Skin epidermis (tissue), 12 donors: ENCODE measurements at regions not wholly inside any gene's neighbourhood (a gene's known extent, or its start where the extent isn't known, plus 50 kb on each side); places are given as distances from the start of the nearest gene placed in this dataset.

Experiments
- H3K27ac ChIP-seq, 21 experiments: fragments of 200-600 bp; sonication (generic) in 11 of 21; one replicate each; pipeline ENCODE4 v1.5.0; 2020; ENCODE audit warnings: mild to moderate bottlenecking in 3 of 21, inconsistent platforms in 2 of 21, moderate library complexity in 2 of 21
- H3K4me3 ChIP-seq, 7 experiments: fragments of 200-600 bp; sonication (generic) in 2 of 7; one replicate each; pipeline ENCODE4 v1.5.0; 2020; ENCODE audit warnings: inconsistent platforms in 2 of 7, mild to moderate bottlenecking in 2 of 7, moderate library complexity in 1 of 7

GRCh38 chr5:4144411-4145007, 548.9 kb downstream of the IRX1 start:
- H3K27ac ChIP-seq, result no peak overlapping the region
- no peak overlapping the region for H3K4me3 ChIP-seq

GRCh38 chr5:4145511-4145910, 549.9 kb downstream of the IRX1 start:
- H3K4me3 ChIP-seq, result no peak overlapping the region
- H3K27ac ChIP-seq, result no peak overlapping the region

GRCh38 chr5:4148009-4148408, 552.4 kb downstream of the IRX1 start:
- Histone ChIP-seq H3K27ac (no peak overlapping the region), H3K4me3 (no peak overlapping the region)

- Histone ChIP-seq H3K4me3 (no peak overlapping the region), H3K27ac (no peak overlapping the region)
Measured at GRCh38 chr5:4150067-4150466, 554.4 kb downstream of the IRX1 start.

- Histone ChIP-seq H3K27ac (no peak overlapping the region), H3K4me3 (no peak overlapping the region)
Measured at GRCh38 chr5:4156153-4156552, 560.5 kb downstream of the IRX1 start.

- Histone ChIP-seq H3K4me3 (no peak overlapping the region), H3K27ac (no peak overlapping the region)
Measured at GRCh38 chr5:4156889-4157288, 561.3 kb downstream of the IRX1 start.

GRCh38 chr5:4158750-4159447, 563.3 kb downstream of the IRX1 start:
- Histone ChIP-seq H3K4me3 (no peak overlapping the region), H3K27ac (no peak overlapping the region)

- Histone ChIP-seq H3K27ac (no peak overlapping the region), H3K4me3 (no peak overlapping the region)
Measured at GRCh38 chr5:4159681-4160080, 564.0 kb downstream of the IRX1 start.

GRCh38 chr5:4164167-4164566, 568.5 kb downstream of the IRX1 start:
- no peak overlapping the region for H3K27ac ChIP-seq
- H3K4me3 ChIP-seq, result no peak overlapping the region

- Histone ChIP-seq H3K4me3 (no peak overlapping the region), H3K27ac (no peak overlapping the region)
Measured at GRCh38 chr5:4180703-4181102, 585.1 kb downstream of the IRX1 start.

- H3K27ac ChIP-seq, result no peak overlapping the region
Measured at GRCh38 chr5:4182144-4182543, 586.5 kb downstream of the IRX1 start.

GRCh38 chr5:4185127-4185526, 589.5 kb downstream of the IRX1 start:
- no peak overlapping the region for H3K27ac ChIP-seq
- no peak overlapping the region for H3K4me3 ChIP-seq

More at GRCh38 chr5:4182144-4182543, 586.5 kb downstream of the IRX1 start:
- H3K4me3 ChIP-seq, result no peak overlapping the region

GRCh38 chr5:4188704-4189103, 593.1 kb downstream of the IRX1 start:
- Histone ChIP-seq H3K4me3 (no peak overlapping the region), H3K27ac (no peak overlapping the region)

GRCh38 chr5:4189317-4189716, 593.7 kb downstream of the IRX1 start:
- H3K27ac ChIP-seq, result no peak overlapping the region
- H3K4me3 ChIP-seq, result no peak overlapping the region

- Histone ChIP-seq H3K4me3 (no peak overlapping the region), H3K27ac (no peak overlapping the region)
Measured at GRCh38 chr5:4191041-4191440, 595.4 kb downstream of the IRX1 start.

- H3K27ac ChIP-seq, result no peak overlapping the region
- no peak overlapping the region for H3K4me3 ChIP-seq
Measured at GRCh38 chr5:4191703-4192102, 596.1 kb downstream of the IRX1 start.

- H3K4me3 ChIP-seq, result no peak overlapping the region
Measured at GRCh38 chr5:4192111-4192510, 596.5 kb downstream of the IRX1 start.

GRCh38 chr5:4196744-4197143, 601.1 kb downstream of the IRX1 start:
- Histone ChIP-seq H3K27ac (no peak overlapping the region), H3K4me3 (no peak overlapping the region)

More at GRCh38 chr5:4192111-4192510, 596.5 kb downstream of the IRX1 start:
- no peak overlapping the region for H3K27ac ChIP-seq

- Histone ChIP-seq H3K27ac (no peak overlapping the region), H3K4me3 (no peak overlapping the region)
Measured at GRCh38 chr5:4197151-4197550, 601.5 kb downstream of the IRX1 start.

GRCh38 chr5:4198461-4198860, 602.8 kb downstream of the IRX1 start:
- Histone ChIP-seq H3K27ac (no peak overlapping the region), H3K4me3 (no peak overlapping the region)

- no peak overlapping the region for H3K27ac ChIP-seq
- H3K4me3 ChIP-seq, result no peak overlapping the region
Measured at GRCh38 chr5:4199049-4199841, 603.6 kb downstream of the IRX1 start.
